CD4-positive, alpha-beta T cell treated with Interferon alpha-2 for 1 hour (primary cell): ENCODE measurements at regions not wholly inside any gene's neighbourhood (a gene's known extent, or its start where the extent isn't known, plus 50 kb on each side); places are given as distances from the start of the nearest gene placed in this dataset.

Source experiments
- DNase-seq, 2 donors: peaks; one replicate each; pipeline ENCODE4 v3.0.0-alpha.2; 2020 to 2022

DNA sequence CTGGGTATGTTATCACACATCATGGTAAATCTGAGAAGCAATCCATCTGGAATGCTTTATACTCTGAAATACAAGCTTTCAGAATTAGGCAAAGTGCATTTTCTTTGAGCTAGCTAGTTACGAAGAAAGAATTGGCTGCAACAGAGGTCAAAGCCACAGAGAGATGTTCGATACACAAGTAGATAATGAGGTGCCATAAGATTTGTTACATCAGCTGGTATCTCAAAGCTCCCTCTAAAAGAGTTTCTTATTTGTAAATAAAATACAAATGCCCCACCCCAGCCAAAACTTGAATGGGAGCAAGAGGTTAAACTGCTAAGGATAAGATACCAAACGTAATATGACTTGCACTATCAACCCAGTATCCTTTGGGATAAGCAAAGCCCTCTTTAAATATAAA, 84.0 kb upstream of the SLCO3A1 start:
- DNase-seq: no peak

DNA sequence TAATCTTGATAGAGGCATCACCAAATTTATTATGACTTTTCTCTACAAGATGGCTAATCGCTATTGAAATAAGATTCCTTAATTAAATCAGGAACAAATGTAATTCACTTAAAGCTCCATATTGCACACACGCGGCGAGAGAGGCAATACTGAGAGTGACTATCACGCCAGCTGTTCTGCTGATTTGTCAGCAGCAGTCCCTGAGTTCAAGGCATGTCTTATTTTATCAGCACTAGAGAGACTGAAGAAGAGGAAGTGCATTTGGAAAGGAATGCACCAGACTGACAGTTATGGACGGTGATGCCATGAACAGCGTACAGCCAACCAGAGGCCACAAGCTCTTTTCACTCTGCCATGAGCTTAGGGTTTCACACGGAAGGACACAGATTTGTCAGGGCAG, 83.6 kb upstream of the SLCO3A1 start:
- no peak for DNase-seq

DNA sequence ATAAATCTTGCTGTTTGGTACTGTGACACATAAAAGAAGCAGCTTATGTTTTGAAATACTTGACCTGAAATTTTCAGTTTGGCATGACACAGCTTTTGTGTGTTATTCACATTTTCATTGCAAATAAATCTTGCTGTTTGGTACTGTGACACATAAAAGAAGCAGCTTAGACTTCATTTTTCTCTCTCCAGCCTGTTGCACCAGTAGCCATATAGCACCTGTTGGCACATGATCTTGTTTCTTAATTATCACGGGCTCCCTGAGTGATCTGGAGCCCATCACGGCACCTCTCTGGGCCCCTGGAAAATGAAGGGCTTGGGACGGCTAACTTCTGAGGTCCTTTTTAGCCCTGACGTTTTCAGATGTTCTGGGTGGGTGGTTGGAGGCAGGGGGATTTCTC, 77.4 kb upstream of the SLCO3A1 start:
- DNase-seq: no peak

DNA sequence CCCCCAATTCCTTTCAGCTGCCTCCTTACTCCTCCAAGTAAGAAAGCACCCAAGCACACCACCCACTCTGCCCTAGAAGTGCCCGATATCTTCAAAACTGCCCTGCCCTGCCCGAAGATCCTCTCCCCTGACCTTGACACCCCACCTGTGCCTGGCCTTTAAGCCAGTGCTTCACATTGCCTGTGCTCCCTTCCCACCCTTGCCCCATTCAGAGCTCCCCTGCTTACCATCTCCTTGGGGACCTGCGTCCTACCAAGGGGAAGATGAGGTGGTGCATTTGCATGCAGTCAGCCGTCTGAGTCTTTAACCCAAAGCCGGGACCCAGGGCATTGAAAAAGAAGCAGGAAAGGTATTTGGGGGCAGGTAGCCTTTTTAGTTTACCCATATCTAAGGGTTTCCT, 73.5 kb upstream of the SLCO3A1 start:
- DNase-seq: no peak

DNA sequence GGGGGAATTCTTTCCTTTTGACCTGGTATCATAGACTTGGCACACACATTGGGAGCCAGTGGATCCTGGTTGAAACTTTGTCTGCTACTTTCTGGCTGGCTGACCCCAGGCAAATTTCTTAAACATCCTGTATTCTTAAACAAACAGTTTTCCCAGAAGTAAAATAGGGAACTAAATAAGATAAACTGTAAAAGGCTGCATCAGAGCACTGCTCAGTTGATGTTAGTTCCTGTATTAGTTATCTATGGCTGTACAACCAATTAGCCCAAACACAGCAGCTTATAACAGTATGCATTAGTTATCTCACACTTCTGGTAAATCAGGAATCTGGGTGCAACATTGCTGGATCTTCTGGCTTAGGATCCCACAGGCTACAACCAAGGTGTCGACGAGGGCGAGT, 73.1 kb upstream of the SLCO3A1 start:
- DNase-seq: no peak

DNA sequence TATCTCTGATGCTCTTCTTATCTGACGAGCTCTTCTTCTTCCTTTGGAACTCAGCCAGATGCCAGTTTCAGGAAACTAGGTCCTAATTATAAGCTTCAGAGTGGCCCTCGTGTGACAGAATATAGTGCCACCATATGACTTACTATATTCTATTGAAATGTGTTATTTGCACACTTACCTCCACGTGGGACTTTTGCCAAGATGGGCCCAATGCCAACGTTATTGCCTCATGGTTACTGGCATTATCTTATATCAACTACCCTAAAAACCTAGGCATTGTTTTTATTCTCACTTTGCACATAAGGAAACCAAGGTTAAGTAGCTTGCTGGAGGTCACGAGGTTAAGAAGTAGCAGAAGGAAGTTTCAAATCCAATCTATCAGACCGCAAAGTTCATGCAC, 71.3 kb upstream of the SLCO3A1 start:
- no peak for DNase-seq

DNA sequence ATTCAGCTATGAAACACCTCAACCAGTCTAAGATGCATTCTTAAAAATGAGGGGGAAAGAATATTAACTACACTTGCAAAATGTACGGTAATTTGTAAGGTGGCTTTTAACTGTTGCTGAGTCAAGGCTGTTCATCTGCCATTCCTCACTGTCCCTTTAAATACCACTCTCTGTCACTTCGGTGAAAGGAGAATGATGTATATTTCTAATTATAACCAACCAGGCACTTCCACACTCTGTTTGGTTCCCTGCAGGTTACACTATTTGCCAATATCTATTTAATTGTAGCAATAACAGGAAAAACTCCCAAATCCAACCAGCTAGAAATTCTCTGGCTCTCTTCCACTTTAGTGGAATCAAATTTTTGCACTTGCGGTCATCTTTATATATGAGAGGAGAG, 70.5 kb upstream of the SLCO3A1 start:
- DNase-seq: no peak

DNA sequence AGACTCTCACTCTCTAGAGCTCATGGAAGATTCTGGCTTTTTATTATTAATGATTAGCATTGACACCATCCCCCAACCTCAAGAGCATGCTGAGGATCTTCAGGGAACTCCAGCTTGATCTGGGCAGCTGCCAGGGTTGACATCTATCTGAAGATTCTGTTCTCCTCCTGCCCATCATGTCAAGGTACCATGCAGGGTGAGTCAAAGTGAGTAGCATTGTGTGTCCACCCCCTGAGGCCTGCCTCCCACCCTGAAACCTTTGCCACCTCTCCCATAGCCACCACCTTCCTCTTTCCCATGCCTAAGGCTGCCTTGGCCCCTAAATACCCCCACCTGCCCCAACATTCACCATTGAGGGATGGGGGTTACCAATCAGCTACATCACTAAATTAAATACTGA, 70.1 kb upstream of the SLCO3A1 start:
- no peak for DNase-seq

DNA sequence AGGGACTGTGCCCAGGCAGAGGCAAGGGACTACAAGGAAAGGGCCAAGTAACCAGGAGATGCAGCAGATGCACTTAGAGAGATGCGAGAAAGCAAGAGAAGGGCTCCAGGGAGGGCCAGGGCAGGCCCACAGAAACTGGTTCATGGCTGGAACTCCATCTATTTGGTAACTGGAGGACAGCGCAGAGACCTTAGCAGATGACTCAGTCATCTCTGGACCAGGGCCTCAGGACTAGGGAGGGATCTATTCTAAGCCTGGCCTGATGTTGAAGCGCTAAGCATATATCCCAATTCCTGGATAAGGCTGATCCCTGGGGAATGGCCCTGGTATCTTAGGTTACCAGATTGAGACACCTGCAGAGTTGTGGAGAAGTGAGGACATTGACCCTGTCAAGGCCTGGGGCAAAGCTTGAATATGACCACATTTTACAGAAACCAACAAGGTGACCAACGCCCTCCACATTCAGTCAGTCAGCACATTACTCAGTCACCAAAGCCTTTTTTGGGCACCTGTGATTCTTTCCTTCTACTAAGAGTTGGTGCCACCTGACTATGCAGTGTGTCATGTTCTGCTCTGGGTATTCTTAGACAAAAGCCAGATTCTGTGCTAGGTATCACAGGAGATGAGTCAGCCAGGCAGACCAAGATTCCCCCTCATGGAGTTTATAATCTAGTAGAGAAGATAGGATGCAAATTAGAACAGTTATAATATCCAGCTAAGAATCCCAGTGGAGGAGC, 68.4 kb upstream of the SLCO3A1 start:
- no peak for DNase-seq

DNA sequence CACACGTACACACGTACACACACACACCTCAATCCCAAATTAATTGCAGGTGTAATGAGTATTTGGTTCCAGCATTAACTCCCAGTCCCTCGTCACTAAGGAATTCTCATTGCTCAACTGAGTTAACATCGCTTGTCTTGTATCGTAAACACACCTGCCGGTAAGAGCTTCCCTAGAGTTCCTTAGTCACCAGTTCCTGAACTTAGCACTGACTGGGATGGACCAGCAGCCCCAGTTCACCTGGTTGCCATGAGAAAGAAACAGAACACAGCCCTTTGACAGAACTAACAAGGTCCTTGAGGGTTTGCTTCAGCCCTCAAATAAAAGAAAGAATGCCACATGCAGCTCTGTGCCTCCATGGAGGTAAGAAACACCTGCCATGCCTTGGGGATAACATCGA, 66.3 kb upstream of the SLCO3A1 start:
- DNase-seq: no peak

DNA sequence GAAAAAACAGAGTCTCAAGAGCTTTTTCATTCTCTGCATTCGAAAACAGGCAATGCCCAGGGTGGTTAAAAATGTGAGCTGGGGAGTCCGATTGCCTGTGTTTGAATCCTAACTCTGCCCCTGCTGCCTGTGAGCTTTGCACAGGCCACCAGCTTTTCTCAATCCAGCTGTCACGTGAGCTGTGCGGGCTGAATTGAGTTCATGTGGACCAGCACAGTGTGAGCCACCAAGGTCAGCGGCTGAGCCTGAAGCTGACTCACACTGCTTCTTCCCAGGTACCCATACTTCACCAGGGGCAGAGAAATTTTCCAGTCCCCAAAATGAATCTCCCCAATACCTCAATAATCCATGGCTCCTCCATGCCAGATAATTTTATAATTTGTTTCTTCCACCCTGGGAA, 64.4 kb upstream of the SLCO3A1 start:
- no peak for DNase-seq

DNA sequence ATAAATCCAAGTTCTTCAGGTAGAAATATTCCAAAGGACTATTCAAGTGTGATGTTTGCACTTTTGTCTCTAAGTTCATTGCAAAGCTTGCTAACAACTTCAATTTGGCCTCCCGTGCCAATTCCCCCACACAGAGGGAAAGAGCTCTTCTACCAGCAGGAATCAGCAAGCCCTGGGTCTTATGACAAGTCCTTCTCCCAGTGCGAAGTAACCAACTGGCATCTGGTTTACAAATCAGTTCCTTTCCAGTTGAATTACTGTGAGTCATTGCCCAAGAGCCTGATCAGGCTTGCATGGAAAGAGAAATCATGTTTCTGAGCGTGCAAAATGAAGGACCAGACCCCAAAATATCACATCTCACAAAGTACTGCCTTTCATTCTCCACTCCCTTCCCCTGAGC, 62.7 kb upstream of the SLCO3A1 start:
- no peak for DNase-seq

DNA sequence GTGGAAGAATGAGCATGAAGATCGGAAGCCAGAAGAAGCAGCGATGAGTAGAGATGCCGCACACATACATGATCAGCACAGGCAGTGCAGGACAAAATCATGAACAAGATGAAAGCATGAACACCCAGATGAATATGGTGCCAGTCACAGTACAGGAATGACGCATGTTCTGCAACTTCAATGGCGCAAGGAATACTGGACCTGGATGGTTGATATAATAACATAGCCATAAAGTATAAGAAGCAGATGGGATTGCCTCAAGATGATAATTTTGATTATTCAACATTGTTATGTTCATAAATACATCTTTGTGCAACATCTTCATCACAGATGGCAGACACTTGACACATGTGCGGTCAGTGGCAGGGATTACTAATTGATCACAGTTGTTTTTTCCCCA, 59.7 kb upstream of the SLCO3A1 start:
- DNase-seq: no peak

DNA sequence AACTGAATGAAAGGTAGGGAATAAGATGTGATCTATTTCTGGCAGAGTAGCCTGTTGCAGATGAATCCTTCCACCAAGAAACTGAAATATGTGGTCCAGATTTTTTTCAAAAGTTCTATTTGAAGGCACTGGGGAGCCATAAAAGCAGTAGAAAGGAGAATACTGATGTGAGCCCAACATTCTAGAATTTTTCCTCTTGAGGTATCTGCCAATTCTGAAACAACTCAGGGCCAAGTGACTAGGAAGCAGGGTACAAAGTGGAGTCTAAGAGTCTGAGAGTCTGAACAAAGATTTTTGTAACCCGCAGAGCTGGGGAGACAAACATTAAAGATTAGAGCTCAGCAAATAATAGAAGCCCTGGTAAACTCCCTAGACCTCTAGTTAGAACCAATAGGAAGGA, 58.3 kb upstream of the SLCO3A1 start:
- no peak for DNase-seq

DNA sequence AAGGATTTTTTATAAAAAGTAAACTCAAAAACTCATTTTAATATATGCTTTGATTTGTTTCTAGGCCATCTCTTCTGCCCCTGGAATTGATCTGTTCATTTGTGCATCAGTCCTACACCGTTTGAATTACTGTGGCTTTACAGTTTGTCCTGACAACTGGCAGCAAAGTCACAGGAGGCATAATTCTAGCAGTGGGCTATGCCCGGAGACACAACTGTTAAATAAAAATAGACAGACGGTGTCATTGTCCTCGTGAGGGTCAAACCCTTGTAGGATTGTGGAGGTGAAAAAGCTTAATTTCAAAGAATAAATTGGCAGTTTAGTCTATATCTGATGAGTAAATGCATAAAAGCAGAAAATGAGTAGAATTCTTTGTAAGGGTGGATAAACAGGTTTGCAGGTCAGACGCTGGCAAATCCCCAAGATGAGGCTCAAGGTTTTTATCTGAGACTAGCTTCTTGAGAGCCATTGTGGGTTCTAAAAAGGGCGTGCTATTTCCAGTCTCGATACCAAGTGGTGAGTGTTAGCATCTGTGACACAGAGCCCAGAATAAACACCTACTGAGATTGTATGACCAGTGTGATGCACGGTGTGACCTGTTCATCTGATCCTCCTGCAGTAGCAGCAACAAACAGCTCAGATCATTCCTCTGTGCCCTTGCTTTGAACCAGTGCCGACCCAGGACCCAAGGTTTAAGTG, 51.5 kb upstream of the SLCO3A1 start:
- no peak for DNase-seq

DNA sequence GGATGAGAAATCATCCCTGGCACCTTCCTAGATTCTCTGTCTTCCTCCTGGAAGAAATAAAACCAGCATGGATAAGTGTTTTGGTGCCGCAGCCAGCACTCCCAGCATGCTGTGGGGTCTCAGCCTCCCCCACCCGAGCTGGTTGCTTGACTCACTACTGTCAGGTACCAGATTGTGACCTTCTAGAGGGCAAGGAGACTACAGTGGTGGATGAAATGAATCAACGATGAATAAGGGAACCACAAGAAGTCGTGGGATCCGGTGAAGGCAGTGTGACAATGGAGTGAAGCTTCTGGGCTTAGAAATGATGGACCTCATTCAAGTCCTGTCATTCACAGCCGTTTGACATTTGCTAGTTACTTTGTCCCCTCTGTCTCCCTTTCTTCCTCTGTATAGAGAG, 50.2 kb upstream of the SLCO3A1 start:
- DNase-seq: no peak
